ENCODE measurements at regions not wholly inside any gene's neighbourhood (a gene's known extent, or its start where the extent isn't known, plus 50 kb on each side); places are given as distances from the start of the nearest gene placed in this dataset.

DNA sequence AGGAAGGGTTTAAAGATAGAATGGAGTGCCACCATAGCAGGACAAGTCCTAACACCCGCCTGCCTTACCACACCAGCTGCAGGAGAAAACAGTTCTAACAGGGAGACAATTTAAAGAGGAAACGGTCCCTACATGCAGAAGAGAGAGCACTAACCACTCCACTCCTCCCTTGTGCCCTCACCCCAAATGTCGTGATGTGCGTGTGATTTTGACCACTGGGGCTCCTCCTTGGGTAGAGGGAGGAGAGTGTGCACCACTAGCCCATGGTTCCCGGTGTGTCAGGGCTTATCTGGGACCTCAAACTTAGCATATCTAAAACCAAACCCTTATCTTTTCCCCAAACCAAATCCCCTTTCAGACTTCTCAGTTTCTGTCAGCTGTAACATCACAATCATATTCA is 105.5 kb upstream of the CCDC68 start:
- TF ChIP-seq POLR2A (IDR thresholded peaks at IDR 0.05) (no peak), POLR2AphosphoS5 (IDR thresholded peaks at IDR 0.05) (no peak)
- TF ChIP-seq, protein P1, sequence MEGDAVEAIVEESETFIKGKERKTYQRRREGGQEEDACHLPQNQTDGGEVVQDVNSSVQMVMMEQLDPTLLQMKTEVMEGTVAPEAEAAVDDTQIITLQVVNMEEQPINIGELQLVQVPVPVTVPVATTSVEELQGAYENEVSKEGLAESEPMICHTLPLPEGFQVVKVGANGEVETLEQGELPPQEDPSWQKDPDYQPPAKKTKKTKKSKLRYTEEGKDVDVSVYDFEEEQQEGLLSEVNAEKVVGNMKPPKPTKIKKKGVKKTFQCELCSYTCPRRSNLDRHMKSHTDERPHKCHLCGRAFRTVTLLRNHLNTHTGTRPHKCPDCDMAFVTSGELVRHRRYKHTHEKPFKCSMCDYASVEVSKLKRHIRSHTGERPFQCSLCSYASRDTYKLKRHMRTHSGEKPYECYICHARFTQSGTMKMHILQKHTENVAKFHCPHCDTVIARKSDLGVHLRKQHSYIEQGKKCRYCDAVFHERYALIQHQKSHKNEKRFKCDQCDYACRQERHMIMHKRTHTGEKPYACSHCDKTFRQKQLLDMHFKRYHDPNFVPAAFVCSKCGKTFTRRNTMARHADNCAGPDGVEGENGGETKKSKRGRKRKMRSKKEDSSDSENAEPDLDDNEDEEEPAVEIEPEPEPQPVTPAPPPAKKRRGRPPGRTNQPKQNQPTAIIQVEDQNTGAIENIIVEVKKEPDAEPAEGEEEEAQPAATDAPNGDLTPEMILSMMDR (IDR thresholded peaks at IDR 0.05), result no peak

Measured in prostate gland (tissue), 2 donors.